ENCODE measurements at regions not wholly inside any gene's neighbourhood (a gene's known extent, or its start where the extent isn't known, plus 50 kb on each side); places are given as distances from the start of the nearest gene placed in this dataset.

- 12 to 17% methylated on average over 4 of the region's 4 CpGs for WGBS, 2 donors
- TF ChIP-seq POLR2A (IDR thresholded peaks at IDR 0.05), result no peak
- no peak for TF ChIP-seq CTCF (IDR thresholded peaks at IDR 0.05)
- intact Hi-C loops (cut with DNase I; ENCODE audit: low total_unique reads), result no loop called here
- no peak overlapping the region for H3K4me3 ChIP-seq (ENCODE audit: low read depth, poor library complexity, severe bottlenecking)
- no peak for DNase-seq (ENCODE audit: low spot score in 2 of 2)
Measured at GRCh38 chr5:54643685-54644106, 126.1 kb downstream of the SNX18 start.

DNA sequence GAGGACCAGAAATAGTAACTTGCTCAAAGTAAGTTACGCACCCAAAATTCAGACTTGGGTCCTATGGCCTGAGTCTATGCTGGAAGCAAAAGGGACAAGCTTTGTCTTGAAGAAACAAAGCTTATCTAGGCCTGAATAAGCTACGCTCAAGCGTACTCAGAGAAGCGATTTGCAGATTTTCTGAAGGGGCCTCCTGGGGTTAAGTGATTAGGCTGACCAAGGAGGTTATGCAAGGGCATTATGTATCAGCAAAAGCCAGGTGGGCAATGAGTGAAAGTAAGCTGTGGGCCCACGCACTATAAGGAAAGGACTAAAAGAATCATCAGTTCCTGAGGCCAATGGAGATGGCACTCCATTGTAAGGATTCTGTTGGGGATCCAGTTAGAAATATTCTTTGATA is 122.1 kb downstream of the SNX18 start:
- DNase-seq (ENCODE audit: low spot score in 2 of 2), result no peak
- H3K4me3 ChIP-seq (ENCODE audit: low read depth, poor library complexity, severe bottlenecking), result no peak overlapping the region
- intact Hi-C loops (cut with DNase I; ENCODE audit: low total_unique reads), result no loop called here
- WGBS, 2 donors, result 78 to 79% methylated on average over 5 of the region's 5 CpGs
- TF ChIP-seq CTCF (IDR thresholded peaks at IDR 0.05), result no peak
- no peak for TF ChIP-seq POLR2A (IDR thresholded peaks at IDR 0.05)

DNA sequence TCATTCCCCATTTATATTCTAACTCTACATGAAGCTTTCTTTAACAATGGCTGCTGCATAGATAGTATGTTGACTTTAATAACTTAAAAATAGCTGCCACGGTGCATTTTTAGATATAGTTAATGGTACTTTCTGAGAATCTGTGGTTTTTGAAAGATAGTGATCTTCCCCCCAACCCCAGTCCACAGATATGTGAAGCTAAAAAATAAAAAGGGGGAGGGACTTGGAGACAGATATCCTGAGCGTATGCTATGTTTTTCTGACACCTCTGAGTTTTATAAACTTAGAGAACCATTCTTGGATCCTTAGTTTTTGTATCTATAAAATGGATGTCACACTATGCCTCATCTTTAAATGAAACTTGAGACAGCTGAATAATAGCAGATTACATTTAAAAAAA is 120.5 kb downstream of the SNX18 start:
- no peak for DNase-seq (ENCODE audit: low spot score in 2 of 2)
- WGBS, 2 donors, result 77 to 85% methylated on average over 2 of the region's 2 CpGs
- intact Hi-C loops (cut with DNase I; ENCODE audit: low total_unique reads), result no loop called here
- no peak overlapping the region for H3K4me3 ChIP-seq (ENCODE audit: low read depth, poor library complexity, severe bottlenecking)
- TF ChIP-seq POLR2A (IDR thresholded peaks at IDR 0.05), result no peak
- no peak for TF ChIP-seq CTCF (IDR thresholded peaks at IDR 0.05)

GRCh38 chr5:54637654-54638053 is 120.1 kb downstream of the SNX18 start:
- H3K4me3 ChIP-seq (ENCODE audit: low read depth, poor library complexity, severe bottlenecking), result no peak overlapping the region
- no peak for TF ChIP-seq CTCF (IDR thresholded peaks at IDR 0.05)
- no peak for TF ChIP-seq POLR2A (IDR thresholded peaks at IDR 0.05)
- DNase-seq (ENCODE audit: low spot score in 2 of 2), result no peak
- intact Hi-C loops (cut with DNase I; ENCODE audit: low total_unique reads), result no loop called here
- 43 to 44% methylated on average over 6 of the region's 6 CpGs for WGBS, 2 donors

GRCh38 chr5:54634089-54634488 is 116.5 kb downstream of the SNX18 start:
- H3K4me3 ChIP-seq (ENCODE audit: low read depth, poor library complexity, severe bottlenecking), result no peak overlapping the region
- DNase-seq (ENCODE audit: low spot score in 2 of 2), result no peak
- TF ChIP-seq POLR2A (IDR thresholded peaks at IDR 0.05) (no peak), CTCF (IDR thresholded peaks at IDR 0.05) (no peak)
- intact Hi-C loops (cut with DNase I; ENCODE audit: low total_unique reads), result no loop called here
- 44 to 71% methylated on average over 1 of the region's 1 CpG for WGBS, 2 donors

DNA sequence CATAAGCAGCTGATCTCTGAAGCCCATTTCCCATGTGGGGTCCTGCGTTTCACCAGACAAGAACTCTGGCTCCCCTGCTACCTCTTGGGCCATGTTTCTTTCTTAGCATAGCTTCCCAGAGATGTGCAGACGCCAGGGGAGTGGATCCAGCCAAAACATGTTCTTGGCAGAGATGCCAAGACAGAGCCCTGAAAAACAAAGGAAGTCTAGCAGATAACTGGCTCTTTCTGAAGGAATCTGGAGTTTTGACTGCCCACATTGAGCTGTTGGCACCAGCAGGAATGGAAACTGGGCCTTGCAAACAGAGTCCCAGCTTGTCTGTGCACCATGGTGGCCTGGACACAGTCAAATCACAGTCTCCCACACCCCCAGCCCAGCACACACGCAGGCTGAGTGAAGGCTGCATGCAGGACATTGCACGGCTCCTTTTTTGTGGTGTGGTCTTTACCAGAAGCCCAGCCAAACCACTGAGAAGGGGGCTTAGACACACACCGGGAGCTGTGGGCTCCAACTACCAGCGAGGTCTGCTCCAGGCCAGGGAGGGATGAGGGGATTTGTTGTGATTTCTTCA is 114.7 kb downstream of the SNX18 start:
- intact Hi-C loops (cut with DNase I; ENCODE audit: low total_unique reads), result no loop called here
- TF ChIP-seq POLR2A (IDR thresholded peaks at IDR 0.05), result no peak
- TF ChIP-seq CTCF (IDR thresholded peaks at IDR 0.05), result no peak
- no peak overlapping the region for H3K4me3 ChIP-seq (ENCODE audit: low read depth, poor library complexity, severe bottlenecking)
- 60 to 65% methylated on average over 6 of the region's 6 CpGs for WGBS, 2 donors
- DNase-seq (ENCODE audit: low spot score in 2 of 2), result no peak

Data from lower leg skin (tissue), 4 donors.